ENCODE measurements at regions not wholly inside any gene's neighbourhood (a gene's known extent, or its start where the extent isn't known, plus 50 kb on each side); places are given as distances from the start of the nearest gene placed in this dataset.

- Histone ChIP-seq H2BK20ac (ENCODE audit: low read depth, low read length) (no peak overlapping the region), H3K4me1 (ENCODE audit: control insufficient read depth, insufficient read depth, low read length) (no peaks in the 10 kb centered on the region), H3K23ac (ENCODE audit: low read depth, low read length) (no peak overlapping the region), H2BK5ac (ENCODE audit: low read depth, low read length, poor library complexity, severe bottlenecking) (no peak overlapping the region), H4K8ac (ENCODE audit: low read depth in 2 of 2, low read length in 2 of 2) (no peak overlapping the region), H3K27me3 (ENCODE audit: control insufficient read depth, insufficient read depth, low read length) (no peaks in the 10 kb centered on the region), H3K14ac (replicated peaks; ENCODE audit: low read depth, low read length) (no peak overlapping the region), H3K9me3 (ENCODE audit: control insufficient read depth, insufficient read depth, low read length) (no peaks in the 10 kb centered on the region; the same call in 1 of the 2 replicates), H2AK9ac (replicated peaks; ENCODE audit: low read depth, low read length, poor library complexity) (no peak overlapping the region), H4K5ac (ENCODE audit: low read depth, low read length) (no peak overlapping the region), H3K27ac (ENCODE audit: insufficient read depth, low read length) (no peak overlapping the region), H3K79me1 (ENCODE audit: low read depth in 1 of 2, low read length in 2 of 2) (no peaks in the 10 kb centered on the region), H2BK120ac (ENCODE audit: low read depth, low read length) (no peak overlapping the region), H3K4ac (ENCODE audit: low read depth, low read length) (no peak overlapping the region), H2AFZ (replicated peaks; ENCODE audit: low read length, poor library complexity) (no peak overlapping the region), H3K9me1 (ENCODE audit: insufficient read depth, low read length) (no peaks in the 10 kb centered on the region), H4K91ac (ENCODE audit: insufficient read depth, low read depth, low read length) (no peak overlapping the region), H3K18ac (ENCODE audit: low read depth, low read length) (no peak overlapping the region), H2BK15ac (ENCODE audit: low read depth, low read length) (no peak overlapping the region), H3K4me2 (ENCODE audit: low read depth, low read length) (no peak overlapping the region), H3K56ac (ENCODE audit: extremely low read depth, insufficient read depth, low read length) (no peak overlapping the region), H2AK5ac (ENCODE audit: low read depth, low read length) (no peak overlapping the region), H3K4me3 (ENCODE audit: insufficient read depth, low read depth, low read length) (no peak overlapping the region), H3K36me3 (ENCODE audit: control insufficient read depth, insufficient read depth, low read length) (no peaks in the 10 kb centered on the region), H4K20me1 (ENCODE audit: insufficient read depth, low read length) (no peaks in the 10 kb centered on the region), H3K9ac (ENCODE audit: low read depth, low read length) (no peak overlapping the region)
- in situ Hi-C loops (cut with MboI; ENCODE audit: low sequenced_read_pairs): no loop called here
- ChIA-PET POLR2A (ENCODE audit: unreplicated experiment) (no interaction called here), CTCF (no interaction called here)
- DNase-seq (no peak), ATAC-seq (ENCODE audit: low read depth) (no peak)
- no TSS peak for BruUV-seq (replicated peaks)
- intact Hi-C loops (cut with micrococcal nuclease): no loop called here
- dilution Hi-C loops (cut with HindIII; ENCODE audit: low sequenced_read_pairs, unreplicated experiment): no loop called here
- TF ChIP-seq POLR2A (IDR thresholded peaks at IDR 0.05; ENCODE audit: low read depth, low read length) (no peak), BHLHE40 (IDR thresholded peaks at IDR 0.05; ENCODE audit: low read depth, low read length) (no peak), CEBPB (IDR thresholded peaks at IDR 0.05; ENCODE audit: low read depth, low read length) (no peak), MXI1 (IDR thresholded peaks at IDR 0.05; ENCODE audit: borderline replicate concordance, low read depth, low read length) (no peak)
Observed at GRCh38 chr4:111016416-111016815, 393.5 kb upstream of the PITX2 start.

All from IMR-90 (cell line).